NCI-H446 (cell line): ENCODE measurements at regions not wholly inside any gene's neighbourhood (a gene's known extent, or its start where the extent isn't known, plus 50 kb on each side); places are given as distances from the start of the nearest gene placed in this dataset.

ENCODE experiments used
- DNase-seq, 2 experiments: peaks; one replicate each; lab custom pipeline; 2025; lab: John Stamatoyannopoulos, UW

DNA sequence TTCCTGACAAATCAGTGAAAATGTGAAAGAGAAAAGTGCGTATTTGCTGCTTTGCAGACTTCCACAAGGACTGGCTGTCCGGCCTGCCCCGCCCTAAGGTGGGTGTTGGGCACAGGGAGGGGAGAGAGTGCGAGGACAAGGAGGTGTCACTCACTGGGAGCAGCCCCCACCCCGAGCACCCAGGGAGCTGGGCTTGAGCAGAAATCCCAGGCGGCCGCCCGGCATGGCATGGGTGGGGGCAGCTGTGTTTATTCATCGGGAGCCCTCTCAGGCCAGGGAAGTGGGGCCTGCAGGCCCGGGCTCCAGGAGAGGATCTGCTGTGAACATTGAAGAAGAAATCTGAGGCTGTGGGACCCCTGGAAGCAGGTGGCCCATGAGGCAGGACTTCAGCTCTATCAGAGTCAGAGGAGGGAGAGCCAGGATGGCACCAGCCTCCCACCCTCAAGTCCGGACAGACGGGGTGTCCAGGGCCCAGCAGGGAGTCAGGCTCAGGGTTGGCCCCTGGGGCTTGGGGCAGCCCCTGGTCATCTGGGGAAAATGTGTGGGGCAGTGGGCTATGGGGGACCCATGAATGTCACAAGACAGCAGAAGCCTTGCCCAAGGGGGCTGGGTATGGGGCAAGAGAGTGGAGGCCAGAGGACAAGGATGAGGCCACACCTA, 164.4 kb upstream of the PPP2R2D start:
- DNase-seq = no peak

DNA sequence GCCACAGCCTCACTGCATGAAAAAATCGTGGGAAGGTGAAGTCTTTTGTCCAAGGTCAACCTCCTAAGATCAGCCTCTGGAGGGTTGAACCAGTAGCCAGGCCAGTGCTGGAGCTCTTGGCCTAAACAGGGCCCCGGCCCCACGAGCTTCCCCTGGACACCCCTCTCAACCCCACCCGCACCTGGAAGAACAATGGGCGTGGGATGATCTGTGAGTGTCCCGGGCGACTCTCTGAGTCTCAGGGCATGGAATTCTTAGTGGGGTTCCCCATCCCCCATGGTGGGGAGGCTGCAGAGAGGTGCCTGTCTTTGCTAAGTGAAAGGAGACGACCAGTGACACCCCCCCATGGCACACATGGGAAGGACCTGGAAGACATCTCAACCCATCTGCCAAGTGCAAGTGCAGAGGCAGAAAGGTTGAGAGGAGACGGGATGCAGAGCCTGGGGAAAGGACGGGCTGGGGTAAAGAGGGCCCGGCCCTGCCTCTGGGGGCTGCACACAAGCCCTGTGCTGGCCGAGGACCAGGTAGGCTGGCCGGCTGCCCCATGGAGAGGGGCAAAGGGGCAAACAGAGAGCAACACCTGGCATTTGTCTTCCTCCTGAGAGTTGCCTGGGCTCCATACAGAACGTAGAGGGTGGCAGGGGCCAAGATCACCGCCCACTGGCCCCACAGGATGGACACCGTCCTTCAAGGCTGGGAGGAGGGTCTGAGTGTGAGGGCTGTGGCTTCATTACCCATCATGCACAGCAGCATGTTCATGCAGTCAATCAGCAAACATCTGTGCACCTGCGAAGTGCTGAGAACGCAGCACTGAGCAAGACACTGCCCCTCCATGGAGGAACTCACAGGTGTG, 163.0 kb upstream of the PPP2R2D start:
- no peak for DNase-seq

GRCh38 chr10:131738396-131738735, 162.4 kb upstream of the PPP2R2D start:
- DNase-seq = no peak

DNA sequence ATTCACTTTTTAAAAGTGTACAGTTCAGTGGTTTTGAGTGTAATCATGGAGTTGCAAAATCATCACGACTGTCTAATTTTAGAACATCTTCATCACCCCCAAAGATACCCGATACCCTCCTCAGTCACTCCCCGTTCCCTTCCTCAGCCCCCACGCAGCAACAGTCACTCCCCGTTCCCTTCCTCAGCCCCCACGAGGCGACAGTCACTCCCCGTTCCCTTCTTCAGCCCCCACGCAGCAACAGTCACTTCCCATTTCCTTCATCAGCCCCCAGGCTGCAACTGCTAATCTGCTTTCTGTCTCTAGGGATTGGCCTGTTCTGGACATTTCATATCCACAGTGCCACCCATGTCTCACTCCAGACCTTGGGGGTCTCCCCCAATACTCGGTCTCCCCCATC, 161.6 kb upstream of the PPP2R2D start:
- DNase-seq = no peak

DNA sequence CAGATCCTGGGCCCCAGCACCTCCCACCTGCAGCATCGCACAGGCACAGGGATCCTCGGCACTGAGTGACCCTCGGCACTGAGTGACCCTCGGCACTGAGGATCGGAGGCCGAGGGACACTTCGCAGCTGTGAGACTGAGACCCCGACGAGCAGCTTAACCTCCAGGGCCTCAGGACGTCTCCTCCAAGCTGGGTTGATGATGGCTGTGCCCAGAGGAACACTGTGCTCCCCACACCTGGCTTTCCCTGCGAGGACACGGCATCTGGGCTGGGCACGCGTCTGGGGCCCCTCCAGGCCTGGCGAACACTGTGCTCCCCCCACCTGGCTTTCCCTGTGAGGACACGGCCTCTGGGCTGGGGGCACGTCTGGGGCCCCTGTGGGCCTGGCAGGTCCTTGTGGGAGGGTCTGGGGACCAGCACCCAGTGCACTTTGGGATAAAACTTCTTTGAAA, 158.3 kb upstream of the PPP2R2D start:
- no peak for DNase-seq

GRCh38 chr10:131743190-131744151, 157.3 kb upstream of the PPP2R2D start:
- DNase-seq = no peak

DNA sequence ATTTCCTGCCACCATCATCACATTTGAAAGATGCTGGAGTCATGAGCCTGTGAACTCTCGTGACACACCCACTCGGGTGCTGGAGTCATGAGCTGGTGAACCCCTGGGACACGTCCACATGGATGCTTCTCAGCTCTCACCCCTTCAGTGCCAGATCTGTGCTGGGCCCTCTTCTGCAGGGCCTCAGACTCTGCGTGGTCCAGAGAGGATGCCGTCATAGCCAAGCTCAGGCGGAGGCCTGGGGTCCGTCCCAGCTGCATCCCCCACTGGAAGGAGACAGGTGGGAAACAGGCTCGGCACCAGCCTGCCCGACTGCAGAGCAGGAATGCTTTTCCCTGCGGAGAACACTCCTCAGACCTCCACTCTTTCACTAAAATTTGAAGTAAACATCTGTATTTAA, 156.5 kb upstream of the PPP2R2D start:
- DNase-seq = no peak

DNA sequence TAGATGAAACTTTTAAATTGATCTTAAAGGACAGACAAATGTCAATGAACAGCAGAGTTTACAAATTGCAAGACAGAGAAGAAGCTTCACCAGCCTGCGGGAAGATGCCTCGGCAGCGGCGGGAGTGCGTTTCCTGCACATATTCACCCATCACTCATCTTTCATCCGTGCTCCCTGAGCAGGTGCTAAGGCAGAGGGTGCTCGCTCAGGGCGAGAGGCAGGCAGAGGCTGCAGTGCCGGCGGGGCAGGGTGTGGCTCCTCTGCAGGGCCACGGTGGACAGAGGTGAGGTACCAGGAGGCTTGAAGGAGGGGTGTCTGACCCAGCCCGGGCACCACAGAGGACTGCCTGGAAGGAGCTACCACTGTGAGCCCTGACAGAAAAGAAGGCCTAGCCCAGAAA, 155.2 kb upstream of the PPP2R2D start:
- DNase-seq = no peak

- DNase-seq = no peak
Measured at GRCh38 chr10:131746241-131746711, 154.5 kb upstream of the PPP2R2D start.

- no peak for DNase-seq
Measured at GRCh38 chr10:131746785-131747184, 154.0 kb upstream of the PPP2R2D start.

GRCh38 chr10:131747251-131747650, 153.6 kb upstream of the PPP2R2D start:
- no peak for DNase-seq

DNA sequence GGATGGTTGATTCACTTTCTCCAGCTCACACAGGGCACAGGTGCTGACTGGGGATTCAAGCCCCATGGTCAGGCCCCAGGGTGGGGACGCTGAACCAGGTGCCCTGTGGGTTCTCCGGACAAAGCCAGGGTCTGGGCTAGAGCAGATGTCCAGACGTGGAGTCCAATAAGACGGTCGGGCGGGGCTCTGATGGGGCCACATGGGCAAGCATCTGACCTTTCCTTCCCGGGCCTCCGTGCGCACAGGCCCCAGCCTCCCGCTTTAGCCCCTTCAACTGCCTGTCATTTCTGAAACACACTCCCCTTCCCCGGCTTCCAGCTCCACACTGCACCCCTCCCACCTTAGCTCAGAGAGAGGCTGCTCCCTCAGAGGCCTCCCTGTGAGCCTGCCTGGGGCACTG, 153.0 kb upstream of the PPP2R2D start:
- no peak for DNase-seq

GRCh38 chr10:131748191-131748590, 152.6 kb upstream of the PPP2R2D start:
- no peak for DNase-seq

DNA sequence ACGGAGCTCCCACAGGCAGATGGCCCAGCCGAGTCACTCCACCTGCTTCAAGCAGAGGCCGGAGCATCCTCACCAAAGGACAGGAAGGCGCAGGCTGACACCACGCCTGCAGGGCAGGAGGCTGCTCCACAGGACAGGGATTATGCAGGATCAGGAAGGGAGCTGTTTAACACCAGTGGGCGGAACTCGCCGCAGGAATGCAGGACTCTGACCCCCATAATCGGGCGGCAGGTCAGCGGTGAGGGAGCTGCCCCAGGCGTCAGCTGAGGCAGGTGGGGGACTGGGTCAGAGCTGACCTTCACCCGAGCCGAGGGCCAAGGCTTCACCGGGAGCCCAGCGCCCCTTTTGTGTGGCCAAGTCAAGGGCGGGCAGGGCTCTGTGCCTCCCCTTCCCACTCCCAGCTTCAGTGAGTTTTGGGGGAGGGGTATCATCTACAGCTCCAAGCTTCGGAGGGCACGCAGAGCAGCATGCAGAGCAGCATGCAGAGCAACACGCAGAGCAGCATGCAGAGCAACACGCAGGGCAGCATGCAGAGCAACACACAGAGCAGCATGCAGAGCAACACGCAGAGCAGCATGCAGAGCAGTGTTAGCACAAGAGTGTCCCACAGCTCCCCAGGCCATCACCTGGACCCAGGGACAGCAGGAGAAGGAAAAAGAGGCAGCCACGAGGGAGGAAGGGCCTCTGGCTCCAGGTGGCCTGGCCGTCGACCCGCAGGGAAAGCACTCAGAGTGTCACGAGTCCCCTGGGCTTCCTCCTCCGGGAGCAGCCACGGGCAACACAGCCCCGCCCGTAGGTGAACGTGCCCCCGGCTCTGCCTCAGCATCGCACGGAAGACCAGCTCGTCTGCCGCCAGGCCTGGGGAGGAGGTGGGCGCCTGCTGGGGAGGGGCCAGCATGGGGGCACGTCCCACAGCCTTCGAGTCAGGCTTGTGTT, 151.7 kb upstream of the PPP2R2D start:
- DNase-seq = no peak

DNA sequence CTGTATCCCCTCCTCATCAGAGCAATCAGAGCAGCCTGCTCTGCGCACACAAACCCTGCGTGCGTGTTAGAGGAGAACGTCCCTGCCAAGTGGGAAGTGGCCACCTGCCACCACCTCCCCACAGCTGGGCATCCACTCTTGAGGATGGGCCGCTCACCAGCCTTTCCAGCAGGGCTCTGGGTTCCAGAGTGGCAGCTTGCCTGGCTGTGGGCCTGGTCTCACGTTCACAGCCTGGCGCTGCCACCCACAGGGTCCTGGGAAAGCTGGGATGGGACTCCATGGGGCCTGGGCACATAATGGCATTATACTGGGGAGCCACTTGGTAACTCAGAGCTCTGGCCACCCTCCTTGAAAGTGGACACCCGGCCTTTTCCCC, 151.1 kb upstream of the PPP2R2D start:
- no peak for DNase-seq

- no peak for DNase-seq
Measured at GRCh38 chr10:131750171-131750895, 150.5 kb upstream of the PPP2R2D start.

GRCh38 chr10:131750973-131751826, 149.6 kb upstream of the PPP2R2D start:
- no peak for DNase-seq

DNA sequence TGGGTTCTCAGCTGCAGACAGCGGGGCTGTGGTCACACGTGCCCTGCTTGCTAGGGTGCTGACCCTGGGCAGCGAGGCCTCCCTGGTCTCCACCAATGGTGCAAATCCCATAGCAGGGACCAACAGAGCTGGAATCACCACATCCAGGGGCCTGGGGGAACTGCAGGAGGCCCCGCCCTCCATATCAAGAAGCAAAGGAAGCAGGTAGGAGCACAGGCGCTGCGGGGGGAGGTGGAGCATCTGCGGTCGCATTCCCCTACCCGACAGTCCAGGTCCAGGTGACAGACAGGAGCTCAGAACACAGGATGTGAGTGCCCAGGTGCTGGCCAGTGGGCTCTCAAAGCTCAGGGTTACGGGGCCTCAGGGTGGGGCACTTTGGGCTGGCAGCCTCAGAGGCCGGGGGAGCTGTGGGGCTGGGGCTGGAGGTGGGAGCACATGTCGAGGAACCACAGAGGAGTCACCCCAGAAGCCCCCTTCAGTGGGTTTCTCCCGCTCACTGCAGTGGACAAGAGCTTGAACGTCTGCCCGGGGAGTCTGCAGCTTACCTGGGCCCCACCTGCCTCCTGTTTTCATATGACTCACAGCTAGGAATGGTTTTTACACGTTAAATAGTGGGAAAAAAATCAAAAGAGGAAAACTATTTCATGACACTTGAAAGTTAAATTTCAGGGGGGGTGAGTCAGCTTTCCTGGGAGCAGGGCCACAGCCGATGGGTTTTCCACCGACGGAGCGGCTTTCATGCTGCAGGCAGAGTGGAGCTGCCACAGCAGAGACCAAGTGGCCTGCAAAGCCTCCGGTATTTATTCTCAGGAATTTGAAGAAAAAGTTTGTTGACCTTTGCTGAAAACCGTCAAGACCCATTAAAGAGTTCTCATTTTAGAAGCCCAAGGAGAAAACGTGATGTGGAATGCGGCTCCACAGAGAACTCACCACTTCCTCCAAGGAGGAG, 148.7 kb upstream of the PPP2R2D start:
- DNase-seq = no peak
